Cardiac fibroblast (primary cell): ENCODE measurements at regions not wholly inside any gene's neighbourhood (a gene's known extent, or its start where the extent isn't known, plus 50 kb on each side); places are given as distances from the start of the nearest gene placed in this dataset.

ENCODE experiments used
- DNase-seq, 2 donors: peaks; one replicate each; pipeline versions ENCODE4 v3.0.0 to v3.0.0-alpha.2; 2010; ENCODE audit warnings: low read depth in 2 of 2
- H3K4me3 ChIP-seq, 2 donors: replicated peaks in 1 of 2; 1 replicate in 1 of 2; 2 replicates in 1 of 2; pipeline ENCODE4 v1.5.1; 2011; ENCODE audit warnings: low read depth in 2 of 2, low read length in 2 of 2, mild to moderate bottlenecking in 2 of 2, moderate library complexity in 1 of 2
- TF ChIP-seq, protein P1 (sequence below): IDR thresholded peaks from one replicate; pipeline ENCODE4 v1.5.1; 2011; ENCODE audit warnings: low read depth, mild to moderate bottlenecking, low read length, inconsistent platforms

DNA sequence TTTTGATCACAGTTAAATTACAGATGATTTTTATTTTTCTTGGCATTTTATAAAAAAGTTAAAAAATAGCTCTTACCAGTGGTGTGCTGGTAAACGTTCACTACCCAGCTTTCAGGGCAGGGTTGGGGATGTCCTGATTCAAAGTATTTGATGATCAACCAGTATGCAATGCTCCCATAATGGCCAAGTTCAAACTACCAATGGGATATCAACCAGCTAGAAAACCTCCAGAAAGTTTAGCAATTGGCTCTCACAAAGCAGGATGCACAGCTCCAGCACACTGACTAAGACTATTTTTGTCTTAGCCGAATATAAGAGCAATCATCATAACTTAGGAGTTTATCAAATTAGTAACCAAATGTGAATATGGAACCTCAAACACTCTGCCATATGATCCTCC lies 108.0 kb upstream of the PDE5A start:
- TF ChIP-seq, protein P1, sequence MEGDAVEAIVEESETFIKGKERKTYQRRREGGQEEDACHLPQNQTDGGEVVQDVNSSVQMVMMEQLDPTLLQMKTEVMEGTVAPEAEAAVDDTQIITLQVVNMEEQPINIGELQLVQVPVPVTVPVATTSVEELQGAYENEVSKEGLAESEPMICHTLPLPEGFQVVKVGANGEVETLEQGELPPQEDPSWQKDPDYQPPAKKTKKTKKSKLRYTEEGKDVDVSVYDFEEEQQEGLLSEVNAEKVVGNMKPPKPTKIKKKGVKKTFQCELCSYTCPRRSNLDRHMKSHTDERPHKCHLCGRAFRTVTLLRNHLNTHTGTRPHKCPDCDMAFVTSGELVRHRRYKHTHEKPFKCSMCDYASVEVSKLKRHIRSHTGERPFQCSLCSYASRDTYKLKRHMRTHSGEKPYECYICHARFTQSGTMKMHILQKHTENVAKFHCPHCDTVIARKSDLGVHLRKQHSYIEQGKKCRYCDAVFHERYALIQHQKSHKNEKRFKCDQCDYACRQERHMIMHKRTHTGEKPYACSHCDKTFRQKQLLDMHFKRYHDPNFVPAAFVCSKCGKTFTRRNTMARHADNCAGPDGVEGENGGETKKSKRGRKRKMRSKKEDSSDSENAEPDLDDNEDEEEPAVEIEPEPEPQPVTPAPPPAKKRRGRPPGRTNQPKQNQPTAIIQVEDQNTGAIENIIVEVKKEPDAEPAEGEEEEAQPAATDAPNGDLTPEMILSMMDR, result no peak

GRCh38 chr4:119735165-119735651 lies 106.6 kb upstream of the PDE5A start:
- H3K4me3 ChIP-seq, result no peak overlapping the region
- TF ChIP-seq, protein P1, result no peak
- DNase-seq, result peak; percentile 59 to 90

More for the DNA sequence above, 108.0 kb upstream of the PDE5A start:
- peak in 1 of 2 donors; percentile 59 for DNase-seq
- H3K4me3 ChIP-seq, result no peak overlapping the region

- TF ChIP-seq, protein P1, result no peak
- no peak for DNase-seq
- no peak overlapping the region for H3K4me3 ChIP-seq
Measured at GRCh38 chr4:119733431-119733830, 104.8 kb upstream of the PDE5A start.

- no peak overlapping the region for H3K4me3 ChIP-seq
- no peak for DNase-seq
- TF ChIP-seq, protein P1, result no peak
Measured at GRCh38 chr4:119731778-119732177, 103.2 kb upstream of the PDE5A start.

DNA sequence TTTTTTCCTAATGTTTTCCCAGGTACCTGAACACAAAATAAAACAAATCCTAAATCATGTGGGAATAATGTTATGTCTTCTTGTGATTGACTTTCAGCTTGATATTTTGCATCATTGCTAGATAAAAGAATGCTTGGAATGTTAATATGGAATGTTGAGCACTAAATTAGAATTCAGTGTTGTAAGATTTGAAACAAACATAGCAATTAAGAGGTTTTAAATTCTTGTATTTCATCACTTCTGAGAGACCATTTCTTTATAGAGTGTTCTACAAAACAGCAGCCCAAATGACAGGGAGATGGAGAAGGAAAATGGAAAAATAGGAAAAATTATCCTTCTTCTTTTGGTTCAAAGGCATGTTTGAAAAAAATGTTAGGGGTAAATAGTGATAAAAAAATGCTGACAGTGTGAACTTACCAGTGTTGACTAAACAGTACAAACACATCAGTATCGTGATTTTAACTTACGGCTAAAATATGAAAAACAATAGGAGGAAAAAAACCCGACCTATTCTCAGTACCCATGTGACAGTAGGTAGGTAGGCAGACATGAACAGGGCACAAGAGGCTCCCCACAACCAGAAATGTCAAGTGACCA lies 102.6 kb upstream of the PDE5A start:
- no peak overlapping the region for H3K4me3 ChIP-seq
- DNase-seq, result peak in 1 of 2 donors; percentile 31
- TF ChIP-seq, protein P1, result no peak

GRCh38 chr4:119730671-119730950 lies 102.0 kb upstream of the PDE5A start:
- no peak for DNase-seq
- no peak overlapping the region for H3K4me3 ChIP-seq
- TF ChIP-seq, protein P1, result no peak
